OCI-LY7 (cell line): ENCODE measurements at regions not wholly inside any gene's neighbourhood (a gene's known extent, or its start where the extent isn't known, plus 50 kb on each side); places are given as distances from the start of the nearest gene placed in this dataset.

ENCODE experiments used
- CTCF ChIP-seq: fragments of 200-600 bp; sonication (generic); conservative IDR thresholded peaks from 2 replicates; pipeline ENCODE4 v1.5.1; 2014; ENCODE audit warnings: mild to moderate bottlenecking, antibody characterized with exemption, low read length, moderate library complexity, mixed read lengths
- EZH2phosphoT487 ChIP-seq: fragments of 200-600 bp; sonication (generic); IDR thresholded peaks from 2 replicates; pipeline ENCODE4 v1.6.1; 2018; ENCODE audit warnings: low read depth, borderline replicate concordance, mild to moderate bottlenecking, mixed run types, antibody characterized with exemption, low read length, moderate library complexity, mixed read lengths

GRCh38 chr5:110965773-110966581 is 105.5 kb upstream of the TSLP start:
- TF ChIP-seq CTCF (no peak), EZH2phosphoT487 (no peak)
